Spinal cord (tissue), 9 donors: ENCODE measurements at regions not wholly inside any gene's neighbourhood (a gene's known extent, or its start where the extent isn't known, plus 50 kb on each side); places are given as distances from the start of the nearest gene placed in this dataset.

ENCODE experiments used
- DNase-seq, 6 donors: peaks; one replicate each; pipeline versions ENCODE4 v3.0.0 to v3.0.0-alpha.2; 2013 to 2015; ENCODE audit warnings: low spot score in 6 of 6, low read depth in 4 of 6
- H3K27ac ChIP-seq: one replicate; pipeline ENCODE4 v1.5.1; 2013; ENCODE audit warnings: low read depth, low read length, control low read depth
- H3K27me3 ChIP-seq: one replicate; pipeline ENCODE4 v1.6.1; 2013; ENCODE audit warnings: low read length; ENCODE audit not compliant: control insufficient read depth, insufficient read depth
- H3K36me3 ChIP-seq: one replicate; pipeline ENCODE4 v1.6.1; 2013; ENCODE audit warnings: low read length; ENCODE audit not compliant: control insufficient read depth, insufficient read depth
- H3K4me1 ChIP-seq: one replicate; pipeline ENCODE4 v1.6.1; 2013; ENCODE audit warnings: low read length; ENCODE audit not compliant: control insufficient read depth, insufficient read depth
- H3K4me3 ChIP-seq: one replicate; pipeline ENCODE4 v1.5.1; 2013; ENCODE audit warnings: low read depth, low read length, control low read depth
- H3K9me3 ChIP-seq: one replicate; pipeline ENCODE4 v1.6.1; 2013; ENCODE audit warnings: low read length; ENCODE audit not compliant: control insufficient read depth, insufficient read depth
- WGBS: methylation state at CpG from one replicate; pipeline ENCODE4 v1.1.5; 2013; ENCODE audit warnings: missing lambda C conversion rate; ENCODE audit not compliant: insufficient coverage; 5-methylcytosine and 5-hydroxymethylcytosine counted together
- donor health status: healthy.

GRCh38 chr5:97735209-97735608 lies 552.2 kb upstream of the RIOK2 start:
- H3K4me3 ChIP-seq: no peak overlapping the region
- no peak for DNase-seq
- H3K36me3 ChIP-seq: no peaks in the 10 kb centered on the region
- no peaks in the 10 kb centered on the region for H3K27me3 ChIP-seq
- no peak overlapping the region for H3K27ac ChIP-seq
- 100% methylated on average over 1 of the region's 3 CpGs for WGBS
- H3K9me3 ChIP-seq: no peaks in the 10 kb centered on the region
- H3K4me1 ChIP-seq: no peaks in the 10 kb centered on the region

- Histone ChIP-seq H3K27me3 (no peaks in the 10 kb centered on the region), H3K4me3 (no peak overlapping the region), H3K9me3 (no peaks in the 10 kb centered on the region), H3K4me1 (no peaks in the 10 kb centered on the region), H3K36me3 (no peaks in the 10 kb centered on the region), H3K27ac (no peak overlapping the region)
- no peak for DNase-seq
- 95% methylated on average over 6 of the region's 6 CpGs for WGBS
These were observed 554.6 kb upstream of the RIOK2 start for GRCh38 chr5:97737608-97738007.

GRCh38 chr5:97745817-97746216 lies 562.8 kb upstream of the RIOK2 start:
- Histone ChIP-seq H3K27me3 (no peaks in the 10 kb centered on the region), H3K4me3 (no peak overlapping the region), H3K36me3 (no peaks in the 10 kb centered on the region), H3K27ac (no peak overlapping the region), H3K4me1 (no peaks in the 10 kb centered on the region), H3K9me3 (no peaks in the 10 kb centered on the region)
- 100% methylated on average over 2 of the region's 4 CpGs for WGBS
- no peak for DNase-seq

- no peaks in the 10 kb centered on the region for H3K4me1 ChIP-seq
- DNase-seq: no peak
- no peaks in the 10 kb centered on the region for H3K27me3 ChIP-seq
- no peak overlapping the region for H3K4me3 ChIP-seq
- no peaks in the 10 kb centered on the region for H3K36me3 ChIP-seq
- WGBS: 80% methylated on average over 1 of the region's 2 CpGs
- no peak overlapping the region for H3K27ac ChIP-seq
- no peaks in the 10 kb centered on the region for H3K9me3 ChIP-seq
These were observed 567.5 kb upstream of the RIOK2 start for GRCh38 chr5:97750576-97750975.

GRCh38 chr5:97751540-97751939 lies 568.5 kb upstream of the RIOK2 start:
- WGBS: 64% methylated on average over 1 of the region's 1 CpG
- Histone ChIP-seq H3K27ac (no peak overlapping the region), H3K4me3 (no peak overlapping the region), H3K36me3 (no peaks in the 10 kb centered on the region), H3K9me3 (no peaks in the 10 kb centered on the region), H3K4me1 (no peaks in the 10 kb centered on the region), H3K27me3 (no peaks in the 10 kb centered on the region)
- DNase-seq: no peak

GRCh38 chr5:97752871-97753270 lies 569.8 kb upstream of the RIOK2 start:
- no peak for DNase-seq
- H3K36me3 ChIP-seq: no peaks in the 10 kb centered on the region

GRCh38 chr5:97762483-97762882 lies 579.4 kb upstream of the RIOK2 start:
- DNase-seq: no peak
- no peaks in the 10 kb centered on the region for H3K36me3 ChIP-seq
- no peaks in the 10 kb centered on the region for H3K27me3 ChIP-seq
- H3K4me1 ChIP-seq: no peaks in the 10 kb centered on the region
- H3K9me3 ChIP-seq: no peaks in the 10 kb centered on the region
- H3K4me3 ChIP-seq: no peak overlapping the region
- no peak overlapping the region for H3K27ac ChIP-seq

More at GRCh38 chr5:97752871-97753270, 569.8 kb upstream of the RIOK2 start:
- Histone ChIP-seq H3K27me3 (no peaks in the 10 kb centered on the region), H3K4me1 (no peaks in the 10 kb centered on the region), H3K4me3 (no peak overlapping the region), H3K9me3 (no peaks in the 10 kb centered on the region), H3K27ac (no peak overlapping the region)

GRCh38 chr5:97764700-97765099 lies 581.7 kb upstream of the RIOK2 start:
- Histone ChIP-seq H3K4me1 (no peaks in the 10 kb centered on the region), H3K36me3 (no peaks in the 10 kb centered on the region), H3K9me3 (no peaks in the 10 kb centered on the region), H3K27me3 (no peaks in the 10 kb centered on the region), H3K4me3 (no peak overlapping the region), H3K27ac (no peak overlapping the region)
- no peak for DNase-seq
- 100% methylated on average over 2 of the region's 3 CpGs for WGBS

- no CpG with 5 or more reads among the region's 2 CpGs for WGBS
- no peaks in the 10 kb centered on the region for H3K27me3 ChIP-seq
- no peak overlapping the region for H3K4me3 ChIP-seq
- DNase-seq: no peak
- no peaks in the 10 kb centered on the region for H3K4me1 ChIP-seq
- peaks cover 2% of the 10 kb centered on the region for H3K9me3 ChIP-seq
- H3K27ac ChIP-seq: no peak overlapping the region
- H3K36me3 ChIP-seq: no peaks in the 10 kb centered on the region
These were observed 595.4 kb upstream of the RIOK2 start for GRCh38 chr5:97778451-97778850.

- no CpG with 5 or more reads among the region's 1 CpG for WGBS
- H3K4me1 ChIP-seq: no peaks in the 10 kb centered on the region
- no peak overlapping the region for H3K4me3 ChIP-seq
- H3K36me3 ChIP-seq: no peaks in the 10 kb centered on the region
- no peaks in the 10 kb centered on the region for H3K27me3 ChIP-seq
- DNase-seq: no peak
- no peaks in the 10 kb centered on the region for H3K9me3 ChIP-seq
- H3K27ac ChIP-seq: no peak overlapping the region
These were observed 605.3 kb upstream of the RIOK2 start for GRCh38 chr5:97788369-97788768.
